Liver (tissue), 8 donors: ENCODE measurements at regions not wholly inside any gene's neighbourhood (a gene's known extent, or its start where the extent isn't known, plus 50 kb on each side); places are given as distances from the start of the nearest gene placed in this dataset.

Experiments used
- DNase-seq: peaks from one replicate; pipeline ENCODE4 v3.0.0-alpha.2; 2017; ENCODE audit warnings: low spot score
- H3K27ac ChIP-seq, 2 donors: one replicate each; pipeline ENCODE4 v1.7.0; 2013; ENCODE audit warnings: inconsistent platforms in 2 of 2, low read length in 2 of 2, control low read depth in 1 of 2, low read depth in 1 of 2, mild to moderate bottlenecking in 1 of 2
- H3K27me3 ChIP-seq, 4 donors: one replicate each; pipeline versions ENCODE4 v1.6.1 to v1.7.0; 2013; ENCODE audit warnings: low read length in 3 of 4, inconsistent platforms in 1 of 4, mild to moderate bottlenecking in 1 of 4, moderate library complexity in 1 of 4; ENCODE audit not compliant: control insufficient read depth in 4 of 4, insufficient read depth in 4 of 4
- H3K36me3 ChIP-seq, 4 donors: one replicate each; pipeline versions ENCODE4 v1.6.1 to v1.7.0; 2013; ENCODE audit warnings: low read length in 3 of 4, mild to moderate bottlenecking in 3 of 4, low read depth in 1 of 4, moderate library complexity in 1 of 4; ENCODE audit not compliant: control insufficient read depth in 4 of 4, insufficient read depth in 3 of 4
- H3K4me1 ChIP-seq, 4 donors: one replicate each; pipeline versions ENCODE4 v1.6.1 to v1.7.0; 2013; ENCODE audit warnings: low read length in 3 of 4, mild to moderate bottlenecking in 3 of 4, moderate library complexity in 1 of 4; ENCODE audit not compliant: control insufficient read depth in 4 of 4, insufficient read depth in 4 of 4
- H3K4me3 ChIP-seq, 3 donors: one replicate each; pipeline versions ENCODE4 v1.6.1 to v1.7.0; 2013; ENCODE audit warnings: low read length in 3 of 3, control low read depth in 1 of 3, low read depth in 1 of 3, mild to moderate bottlenecking in 1 of 3
- H3K9ac ChIP-seq, 2 donors: one replicate each; pipeline ENCODE4 v1.7.0; 2013; ENCODE audit warnings: low read length in 2 of 2, mild to moderate bottlenecking in 2 of 2, moderate library complexity in 2 of 2, control low read depth in 1 of 2, low read depth in 1 of 2
- H3K9me3 ChIP-seq, 4 donors: one replicate each; pipeline versions ENCODE4 v1.6.1 to v1.7.0; 2013; ENCODE audit warnings: low read length in 3 of 4; ENCODE audit not compliant: control insufficient read depth in 4 of 4
- ATF3 ChIP-seq: IDR thresholded peaks from 2 replicates; pipeline ENCODE4 v1.6.1; 2016; ENCODE audit warnings: antibody characterized with exemption
- CTCF ChIP-seq: fragments of 150-350 bp; IDR thresholded peaks from 2 replicates; pipeline ENCODE4 v1.5.1; 2017; ENCODE audit warnings: improper control_type of control experiment, low read depth, low read length; ENCODE audit not compliant: missing input control
- EGR1 ChIP-seq, 2 donors: IDR thresholded peaks; 2 replicates each; pipeline ENCODE4 v1.6.1; 2016 to 2018; ENCODE audit warnings: antibody characterized with exemption in 2 of 2, low read depth in 2 of 2
- FOXA1 ChIP-seq: IDR thresholded peaks from 2 replicates; pipeline ENCODE4 v1.6.1; 2016; ENCODE audit warnings: antibody characterized with exemption
- FOXA2 ChIP-seq: IDR thresholded peaks from 2 replicates; pipeline ENCODE4 v1.6.1; 2016; ENCODE audit warnings: antibody characterized with exemption
- GABPA ChIP-seq, 2 donors: IDR thresholded peaks in 1 of 2; conservative IDR thresholded peaks in 1 of 2; 2 replicates each; pipeline ENCODE4 v1.6.1; 2016; ENCODE audit warnings: antibody characterized with exemption in 2 of 2, mild to moderate bottlenecking in 1 of 2, moderate library complexity in 1 of 2
- HNF4A ChIP-seq, 2 donors: conservative IDR thresholded peaks; 2 replicates each; pipeline ENCODE4 v1.6.1; 2016; ENCODE audit warnings: antibody characterized with exemption in 2 of 2, mild to moderate bottlenecking in 2 of 2
- HNF4G ChIP-seq: IDR thresholded peaks from 2 replicates; pipeline ENCODE4 v1.6.1; 2016; ENCODE audit warnings: antibody characterized with exemption
- JUND ChIP-seq, 2 donors: IDR thresholded peaks; 2 replicates each; pipeline ENCODE4 v1.6.1; 2016; ENCODE audit warnings: antibody characterized with exemption in 2 of 2
- MAX ChIP-seq: IDR thresholded peaks from 2 replicates; pipeline ENCODE4 v1.6.1; 2016; ENCODE audit warnings: antibody characterized with exemption
- NR2F2 ChIP-seq: IDR thresholded peaks from 2 replicates; pipeline ENCODE4 v1.6.1; 2016; ENCODE audit warnings: antibody characterized with exemption
- REST ChIP-seq: IDR thresholded peaks from 2 replicates; pipeline ENCODE4 v1.6.1; 2016; ENCODE audit warnings: antibody characterized with exemption, mild to moderate bottlenecking
- RXRA ChIP-seq, 2 donors: IDR thresholded peaks; 2 replicates each; pipeline ENCODE4 v1.6.1; 2017 to 2018; ENCODE audit warnings: antibody characterized with exemption in 2 of 2, mild to moderate bottlenecking in 1 of 2
- SP1 ChIP-seq: IDR thresholded peaks from 2 replicates; pipeline ENCODE4 v1.6.1; 2018; ENCODE audit warnings: antibody characterized with exemption, mild to moderate bottlenecking
- TAF1 ChIP-seq: conservative IDR thresholded peaks from 2 replicates; pipeline ENCODE4 v1.6.1; 2016; ENCODE audit warnings: antibody characterized with exemption, mild to moderate bottlenecking
- YY1 ChIP-seq: IDR thresholded peaks from 2 replicates; pipeline ENCODE4 v1.6.1; 2016; ENCODE audit warnings: antibody characterized with exemption, mild to moderate bottlenecking
- ZBTB33 ChIP-seq: IDR thresholded peaks from 2 replicates; pipeline ENCODE4 v1.6.1; 2016; ENCODE audit warnings: antibody characterized with exemption
- WGBS: extraction: QIAGEN DNeasy Blood & Tissue Kit; methylation state at CpG from one replicate; pipeline ENCODE4 v1.1.7; 2013; 5-methylcytosine and 5-hydroxymethylcytosine counted together
- donor health status: healthy.
- donor health status: healthy.
- donor health status: healthy.
- donor health status: healthy.
- donor health status: healthy.

GRCh38 chr21:27557356-27557755 is 590.5 kb upstream of the ADAMTS5 start (continued):
- TF ChIP-seq ZBTB33 (no peak), RXRA (IDR thresholded peaks at IDR 0.05) (no peak), TAF1 (no peak), HNF4A (conservative IDR thresholded peaks at IDR 0.05) (no peak), GABPA (IDR thresholded peaks at IDR 0.05 in 1 of 2, conservative IDR thresholded peaks at IDR 0.05 in 1 of 2) (no peak)

- TF ChIP-seq JUND (IDR thresholded peaks at IDR 0.05): no peak
- TF ChIP-seq FOXA1: no peak
- TF ChIP-seq FOXA2: no peak
- no peak for TF ChIP-seq ATF3
- no peak for TF ChIP-seq YY1
- TF ChIP-seq EGR1 (IDR thresholded peaks at IDR 0.05; ENCODE audit: low read depth in 2 of 2): no peak
- TF ChIP-seq MAX: no peak
- TF ChIP-seq HNF4G: no peak
- TF ChIP-seq NR2F2: no peak
- no peaks in the 10 kb centered on the region for H3K36me3 ChIP-seq
- no peak overlapping the region for H3K27ac ChIP-seq
- H3K27me3 ChIP-seq: peaks cover 0 to 3% (median 0%) of the 10 kb centered on the region in 4 donors
- H3K4me1 ChIP-seq: no peaks in the 10 kb centered on the region
- H3K9ac ChIP-seq: no peak overlapping the region
- 81% methylated on average over 2 of the region's 2 CpGs for WGBS
- DNase-seq: no peak
- H3K4me3 ChIP-seq: no peak overlapping the region
- H3K9me3 ChIP-seq: peaks cover 0 to 3% (median 0%) of the 10 kb centered on the region in 4 donors
Observed at GRCh38 chr21:27555996-27556395, 589.1 kb upstream of the ADAMTS5 start.

GRCh38 chr21:27550287-27550686 is 583.4 kb upstream of the ADAMTS5 start:
- no peak overlapping the region for H3K4me3 ChIP-seq
- TF ChIP-seq GABPA (IDR thresholded peaks at IDR 0.05 in 1 of 2, conservative IDR thresholded peaks at IDR 0.05 in 1 of 2) (no peak), FOXA2 (no peak), RXRA (IDR thresholded peaks at IDR 0.05) (no peak), ATF3 (no peak), HNF4G (no peak), YY1 (no peak), NR2F2 (no peak), HNF4A (conservative IDR thresholded peaks at IDR 0.05) (no peak), ZBTB33 (no peak), CTCF (no peak), JUND (IDR thresholded peaks at IDR 0.05) (no peak), TAF1 (no peak), SP1 (no peak), REST (no peak)
- H3K9me3 ChIP-seq: peaks cover 0 to 3% (median 0%) of the 10 kb centered on the region in 4 donors
- H3K4me1 ChIP-seq: no peaks in the 10 kb centered on the region
- peaks cover 0 to 3% (median 0%) of the 10 kb centered on the region in 4 donors for H3K27me3 ChIP-seq
- no peak overlapping the region for H3K9ac ChIP-seq
- H3K36me3 ChIP-seq: no peaks in the 10 kb centered on the region
- H3K27ac ChIP-seq: no peak overlapping the region
- DNase-seq: no peak
